Right lobe of liver (tissue), 4 donors: ENCODE measurements at regions not wholly inside any gene's neighbourhood (a gene's known extent, or its start where the extent isn't known, plus 50 kb on each side); places are given as distances from the start of the nearest gene placed in this dataset.

Experiments used
- CTCF ChIP-seq, 4 donors: fragments of 200-600 bp in 3 of 4; fragments of 450-650 bp in 1 of 4; IDR thresholded peaks; one replicate each; pipeline versions ENCODE4 v1.5.1 to v1.8.0; 2016 to 2022; ENCODE audit warnings: antibody characterized with exemption in 4 of 4, mild to moderate bottlenecking in 2 of 4
- POLR2A ChIP-seq: fragments of 450-650 bp; IDR thresholded peaks from one replicate; pipeline ENCODE4 v1.6.1; 2017; ENCODE audit warnings: antibody characterized with exemption, mild to moderate bottlenecking
- donor health status: DM: no; HTN: no; CAD: no.
- donor health status: DM: no; HTN: no; CAD: no.
- donor health status: DM: no; HTN: yes; CAD: no.

- TF ChIP-seq CTCF (IDR thresholded peaks at IDR 0.05) (no peak), POLR2A (no peak)
These were observed 342.0 kb downstream of the SOX9 start for GRCh38 chr17:72462814-72463213.
